Naive thymus-derived CD8-positive, alpha-beta T cell (primary cell): ENCODE measurements at regions not wholly inside any gene's neighbourhood (a gene's known extent, or its start where the extent isn't known, plus 50 kb on each side); places are given as distances from the start of the nearest gene placed in this dataset.

Experiments used
- ATAC-seq, 2 donors: fragments of 150-1000 bp; cut with Tn5 transposase in 1 of 2; sonication (Bioruptor Pico), chemical (Tn5 transposase) in 1 of 2; 1 replicate in 1 of 2; 2 replicates in 1 of 2; pipeline ENCODE4 v1.10.0; 2021; ENCODE audit warnings: mild to moderate bottlenecking in 2 of 2, moderate library complexity in 2 of 2
- POLR2A ChIA-PET: fragments of 350-600 bp; sonication (Branson Sonifier 250); formaldehyde crosslinking; loops from one replicate; lab custom pipeline; 2021; ENCODE audit warnings: antibody characterized with exemption; lab: Charles Lee
- DNase-seq, 10 donors: peaks; one replicate each; pipeline versions ENCODE4 v3.0.0 to v3.0.0-alpha.2; 2020 to 2022
- H3K27ac Mint-ChIP-seq, 10 donors: one replicate each; pipeline ENCODE4 v1.8.0; 2020 to 2022; ENCODE audit warnings: mild to moderate bottlenecking in 10 of 10, mixed read lengths in 10 of 10, moderate library complexity in 4 of 10, inconsistent platforms in 1 of 10
- H3K27me3 Mint-ChIP-seq, 5 donors: one replicate each; pipeline ENCODE4 v1.8.0; 2021 to 2022; ENCODE audit warnings: mixed read lengths in 5 of 5
- H3K36me3 Mint-ChIP-seq, 3 donors: one replicate each; pipeline ENCODE4 v1.8.0; 2020 to 2022; ENCODE audit warnings: mixed read lengths in 3 of 3, mild to moderate bottlenecking in 2 of 3, inconsistent platforms in 1 of 3
- H3K4me1 Mint-ChIP-seq, 4 donors: one replicate each; pipeline ENCODE4 v1.8.0; 2021 to 2022; ENCODE audit warnings: mixed read lengths in 4 of 4
- H3K4me3 Mint-ChIP-seq, 10 donors: one replicate each; pipeline ENCODE4 v1.8.0; 2020 to 2022; ENCODE audit warnings: mild to moderate bottlenecking in 10 of 10, mixed read lengths in 10 of 10, moderate library complexity in 6 of 10, inconsistent platforms in 1 of 10
- H3K9me3 Mint-ChIP-seq, 9 donors: one replicate each; pipeline ENCODE4 v1.8.0; 2020 to 2022; ENCODE audit warnings: mixed read lengths in 9 of 9, mild to moderate bottlenecking in 3 of 9, inconsistent platforms in 1 of 9, moderate library complexity in 1 of 9

GRCh38 chr12:45622210-45622937 is 107.1 kb upstream of the ARID2 start:
- POLR2A ChIA-PET, result no interaction called here
- H3K4me1 Mint-ChIP-seq, result no peaks in the 10 kb centered on the region
- H3K9me3 Mint-ChIP-seq, result peaks cover 0 to 9% (median 0%) of the 10 kb centered on the region in 9 donors
- peaks cover 0 to 5% (median 5%) of the 10 kb centered on the region in 3 donors for H3K36me3 Mint-ChIP-seq
- no peak overlapping the region for H3K27ac Mint-ChIP-seq
- peaks cover 0 to 9% (median 7%) of the 10 kb centered on the region in 5 donors for H3K27me3 Mint-ChIP-seq
- no peak overlapping the region for H3K4me3 Mint-ChIP-seq
- DNase-seq (no peak), ATAC-seq (no peak)

- Mint-ChIP-seq H3K36me3 (peaks cover 0 to 5% (median 5%) of the 10 kb centered on the region in 3 donors), H3K9me3 (peaks cover 0 to 9% (median 0%) of the 10 kb centered on the region in 9 donors), H3K27me3 (peaks cover 1 to 11% (median 7%) of the 10 kb centered on the region in 5 donors), H3K4me3 (no peak overlapping the region), H3K4me1 (no peaks in the 10 kb centered on the region), H3K27ac (no peak overlapping the region)
- POLR2A ChIA-PET, result no interaction called here
- ATAC-seq (no peak), DNase-seq (no peak)
These were observed 106.3 kb upstream of the ARID2 start for GRCh38 chr12:45623221-45623620.

GRCh38 chr12:45623940-45624339 is 105.6 kb upstream of the ARID2 start:
- peaks cover 0 to 9% (median 0%) of the 10 kb centered on the region in 9 donors for H3K9me3 Mint-ChIP-seq
- no peaks in the 10 kb centered on the region for H3K4me1 Mint-ChIP-seq
- H3K36me3 Mint-ChIP-seq, result peaks cover 0 to 5% (median 5%) of the 10 kb centered on the region in 3 donors
- H3K27ac Mint-ChIP-seq, result no peak overlapping the region
- no peak for DNase-seq
- peaks cover 2 to 11% (median 7%) of the 10 kb centered on the region in 5 donors for H3K27me3 Mint-ChIP-seq
- H3K4me3 Mint-ChIP-seq, result no peak overlapping the region
- POLR2A ChIA-PET, result no interaction called here
- no peak for ATAC-seq

GRCh38 chr12:45626965-45627364 is 102.5 kb upstream of the ARID2 start:
- DNase-seq (no peak), ATAC-seq (no peak)
- Mint-ChIP-seq H3K27me3 (peaks cover 0 to 7% (median 5%) of the 10 kb centered on the region in 5 donors), H3K4me1 (no peaks in the 10 kb centered on the region), H3K27ac (no peak overlapping the region), H3K9me3 (peaks cover 0 to 2% (median 0%) of the 10 kb centered on the region in 9 donors), H3K4me3 (no peak overlapping the region), H3K36me3 (no peaks in the 10 kb centered on the region)
- POLR2A ChIA-PET, result no interaction called here

- ATAC-seq, result no peak
- Mint-ChIP-seq H3K4me1 (no peaks in the 10 kb centered on the region), H3K4me3 (no peak overlapping the region), H3K9me3 (no peaks in the 10 kb centered on the region), H3K36me3 (no peaks in the 10 kb centered on the region), H3K27ac (no peak overlapping the region), H3K27me3 (peaks cover 0 to 7% (median 4%) of the 10 kb centered on the region in 5 donors)
- DNase-seq, result no peak
- POLR2A ChIA-PET, result no interaction called here
These were observed 102.0 kb upstream of the ARID2 start for GRCh38 chr12:45627407-45628069.

- H3K4me1 Mint-ChIP-seq, result no peaks in the 10 kb centered on the region
- H3K9me3 Mint-ChIP-seq, result no peaks in the 10 kb centered on the region
- DNase-seq, result no peak
- POLR2A ChIA-PET, result no interaction called here
- no peak for ATAC-seq
- no peaks in the 10 kb centered on the region for H3K36me3 Mint-ChIP-seq
- H3K4me3 Mint-ChIP-seq, result no peak overlapping the region
- no peak overlapping the region for H3K27ac Mint-ChIP-seq
- H3K27me3 Mint-ChIP-seq, result peaks cover 0 to 4% (median 3%) of the 10 kb centered on the region in 5 donors
These were observed 100.2 kb upstream of the ARID2 start for GRCh38 chr12:45629292-45629691.

GRCh38 chr12:45633733-45634132 is 95.8 kb upstream of the ARID2 start:
- H3K36me3 Mint-ChIP-seq, result no peaks in the 10 kb centered on the region
- POLR2A ChIA-PET, result no interaction called here
- H3K4me1 Mint-ChIP-seq, result peaks cover 0 to 6% (median 0%) of the 10 kb centered on the region in 4 donors
- peak overlapping the region in 1 of 10 donors; percentile 23 for H3K27ac Mint-ChIP-seq
- peaks cover 0 to 3% (median 0%) of the 10 kb centered on the region in 5 donors for H3K27me3 Mint-ChIP-seq
- no peak overlapping the region for H3K4me3 Mint-ChIP-seq
- no peaks in the 10 kb centered on the region for H3K9me3 Mint-ChIP-seq
- DNase-seq, result no peak
- no peak for ATAC-seq

GRCh38 chr12:45634273-45634917 is 95.1 kb upstream of the ARID2 start:
- Mint-ChIP-seq H3K27ac (no peak overlapping the region), H3K4me3 (no peak overlapping the region), H3K4me1 (peaks cover 0 to 6% (median 0%) of the 10 kb centered on the region in 4 donors), H3K36me3 (no peaks in the 10 kb centered on the region), H3K9me3 (no peaks in the 10 kb centered on the region), H3K27me3 (peaks cover 0 to 3% (median 0%) of the 10 kb centered on the region in 5 donors)
- DNase-seq (no peak), ATAC-seq (no peak)
- POLR2A ChIA-PET, result no interaction called here

GRCh38 chr12:45637242-45637641 is 92.3 kb upstream of the ARID2 start:
- no peaks in the 10 kb centered on the region for H3K27me3 Mint-ChIP-seq
- DNase-seq (no peak), ATAC-seq (no peak)
- H3K4me1 Mint-ChIP-seq, result peaks cover 0 to 6% (median 0%) of the 10 kb centered on the region in 4 donors
- H3K9me3 Mint-ChIP-seq, result no peaks in the 10 kb centered on the region
- no peak overlapping the region for H3K4me3 Mint-ChIP-seq
- no peak overlapping the region for H3K27ac Mint-ChIP-seq
- POLR2A ChIA-PET, result no interaction called here
- no peaks in the 10 kb centered on the region for H3K36me3 Mint-ChIP-seq

- Mint-ChIP-seq H3K27me3 (no peaks in the 10 kb centered on the region), H3K36me3 (no peaks in the 10 kb centered on the region), H3K9me3 (no peaks in the 10 kb centered on the region), H3K4me1 (peaks cover 0 to 6% (median 0%) of the 10 kb centered on the region in 4 donors), H3K27ac (no peak overlapping the region), H3K4me3 (no peak overlapping the region)
- POLR2A ChIA-PET, result no interaction called here
- no peak for ATAC-seq
- no peak for DNase-seq
These were observed 91.8 kb upstream of the ARID2 start for GRCh38 chr12:45637706-45638105.

- POLR2A ChIA-PET, result no interaction called here
- peak in 1 of 2 donors; percentile 27 for ATAC-seq
- H3K36me3 Mint-ChIP-seq, result no peaks in the 10 kb centered on the region
- no peak overlapping the region for H3K27ac Mint-ChIP-seq
- H3K27me3 Mint-ChIP-seq, result no peaks in the 10 kb centered on the region
- DNase-seq, result no peak
- H3K4me1 Mint-ChIP-seq, result peaks cover 0 to 6% (median 0%) of the 10 kb centered on the region in 4 donors
- no peak overlapping the region for H3K4me3 Mint-ChIP-seq
- H3K9me3 Mint-ChIP-seq, result no peaks in the 10 kb centered on the region
These were observed 91.1 kb upstream of the ARID2 start for GRCh38 chr12:45638386-45638785.

GRCh38 chr12:45644541-45644940 is 85.0 kb upstream of the ARID2 start:
- Mint-ChIP-seq H3K27ac (peak overlapping the region in 9 of 10 donors; percentile 0 to 74 (median 33)), H3K36me3 (no peaks in the 10 kb centered on the region), H3K4me1 (peaks cover 6 to 12% (median 11%) of the 10 kb centered on the region in 4 donors), H3K27me3 (peaks cover 0 to 3% (median 2%) of the 10 kb centered on the region in 5 donors), H3K9me3 (no peaks in the 10 kb centered on the region), H3K4me3 (peak overlapping the region in 8 of 10 donors; percentile 7 to 64 (median 54))
- POLR2A ChIA-PET, result no interaction called here
- no peak for ATAC-seq
- no peak for DNase-seq
